ENCODE measurements at regions not wholly inside any gene's neighbourhood (a gene's known extent, or its start where the extent isn't known, plus 50 kb on each side); places are given as distances from the start of the nearest gene placed in this dataset.

DNA sequence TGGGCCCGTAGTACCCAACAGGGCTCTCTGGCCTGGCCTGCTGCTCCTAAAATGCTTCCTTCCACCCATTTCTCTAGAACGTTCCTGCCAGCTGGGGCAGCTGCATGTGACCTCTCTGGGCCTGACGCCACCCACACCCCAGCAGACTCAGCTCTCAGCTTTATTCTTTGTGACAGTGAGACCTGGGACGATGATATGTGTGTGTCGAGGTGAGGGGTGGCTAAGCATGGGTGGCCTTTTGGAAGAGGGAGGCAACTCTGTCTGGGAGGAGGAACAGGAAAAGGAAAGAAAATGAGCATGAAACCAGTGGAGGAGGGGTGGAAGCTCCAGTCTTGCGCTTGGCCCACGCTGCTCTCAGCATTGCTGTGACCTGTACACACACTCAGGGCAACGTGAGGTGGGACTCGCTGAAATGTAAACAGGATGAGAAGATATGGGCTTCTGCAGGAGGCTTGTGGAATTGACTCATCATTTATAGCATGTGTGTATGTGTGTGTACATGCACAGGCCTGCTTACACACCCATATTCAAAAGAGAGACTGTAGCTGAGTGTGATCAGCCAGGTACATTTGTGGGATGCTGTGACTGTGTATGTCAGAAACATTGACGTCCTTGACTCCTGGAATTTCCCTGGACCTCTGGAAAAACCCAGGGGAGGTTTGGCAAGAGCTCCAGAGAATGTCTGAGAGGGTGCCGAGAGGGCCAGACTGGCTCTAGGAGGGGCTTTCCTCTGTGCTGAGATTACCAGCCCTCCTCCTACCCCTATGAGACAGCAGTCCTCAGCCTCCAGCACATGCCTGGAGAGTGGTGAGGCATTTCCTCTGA is 137.9 kb downstream of the PJA1 start:
- no peak for DNase-seq (ENCODE audit: low read depth)

DNA sequence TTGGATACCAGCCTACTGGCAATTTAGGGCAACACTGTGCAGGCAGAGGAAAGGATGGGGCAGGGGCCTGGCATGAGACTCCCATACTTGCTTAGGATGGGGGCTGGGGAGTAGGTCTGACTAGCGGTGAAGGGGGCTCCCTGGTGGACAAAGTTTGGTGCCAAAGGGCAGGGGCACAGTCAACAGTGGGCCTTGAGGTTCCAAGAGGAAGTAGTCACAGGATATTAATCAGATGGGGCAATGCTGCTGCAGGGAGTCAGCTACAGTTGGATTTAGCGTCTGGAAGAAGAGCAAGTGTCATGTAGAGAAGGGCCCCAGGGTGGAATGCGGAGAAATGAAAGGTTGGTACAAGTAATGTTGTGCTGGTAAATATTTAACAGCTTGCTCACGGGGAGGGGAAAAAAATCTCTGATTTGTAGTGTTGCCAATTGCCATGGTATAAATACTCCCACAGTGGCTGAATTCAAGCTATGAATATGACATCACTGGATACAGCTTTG is 139.4 kb downstream of the PJA1 start:
- DNase-seq (ENCODE audit: low read depth), result no peak

DNA sequence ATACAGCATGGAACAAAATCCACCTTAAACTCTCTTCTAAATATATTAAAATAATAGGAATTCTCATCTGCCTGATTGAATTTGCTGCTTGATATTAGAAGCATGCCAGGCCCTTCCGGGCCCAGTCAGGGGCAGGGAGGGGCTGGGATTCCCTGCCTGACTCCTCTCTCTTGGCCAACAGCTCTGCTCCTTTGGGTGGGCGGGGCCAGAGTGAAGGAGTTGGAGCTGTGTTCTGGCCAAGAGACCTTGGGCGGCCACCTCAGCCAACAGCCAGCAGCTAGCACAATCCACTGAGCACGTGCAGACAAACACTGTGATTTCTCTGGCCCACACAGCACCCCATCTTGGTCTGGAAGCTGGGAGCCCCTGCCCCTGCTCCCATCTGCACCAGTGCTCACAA is 140.3 kb downstream of the PJA1 start:
- peak; percentile 0 for DNase-seq (ENCODE audit: low read depth)

GRCh38 chrX:69024161-69024736 is 141.0 kb downstream of the PJA1 start:
- no peak for DNase-seq (ENCODE audit: low read depth)

GRCh38 chrX:69022430-69022829 is 142.8 kb downstream of the PJA1 start:
- no peak for DNase-seq (ENCODE audit: low read depth)

DNA sequence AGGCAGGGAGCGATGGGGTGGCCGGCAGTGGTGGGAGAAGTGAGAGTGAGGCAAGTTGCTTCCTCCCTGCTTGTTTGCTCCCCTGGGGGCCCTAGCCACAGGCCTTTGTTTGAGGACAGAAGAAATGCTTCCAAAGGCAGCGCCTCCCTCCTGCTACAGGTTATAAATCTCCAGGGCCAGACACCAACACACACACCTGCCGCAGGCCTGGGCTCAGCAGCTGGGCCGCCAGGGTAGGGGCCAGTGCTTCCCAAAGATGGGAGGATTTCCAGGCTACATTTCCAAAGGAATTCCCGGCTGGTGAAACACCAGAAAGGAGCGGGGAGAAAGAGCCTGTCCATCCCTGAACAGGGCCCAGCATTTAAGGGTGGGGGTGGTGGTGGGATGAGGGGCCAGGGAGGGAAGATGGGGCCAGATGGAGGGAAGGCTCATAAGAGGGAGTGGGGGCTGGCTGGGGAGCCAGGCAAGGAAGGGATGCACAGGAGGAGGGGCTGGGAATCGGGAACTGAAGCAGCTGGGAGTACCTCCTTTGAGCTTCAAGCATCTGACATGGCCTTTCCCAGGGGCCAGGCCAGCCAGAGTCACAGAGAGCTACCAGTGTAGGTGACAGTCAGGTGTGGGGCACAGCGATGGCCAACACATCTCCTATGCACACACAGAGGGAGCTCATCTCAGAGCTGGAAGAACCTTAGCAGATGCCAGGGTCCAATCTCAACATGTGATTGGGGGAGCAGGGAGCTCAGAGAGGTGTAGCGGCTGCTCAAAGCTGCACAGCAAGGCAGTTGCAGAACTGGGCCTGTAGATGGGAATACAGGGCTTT is 143.9 kb downstream of the PJA1 start:
- DNase-seq (ENCODE audit: low read depth), result no peak

GRCh38 chrX:69020316-69020715 is 144.9 kb downstream of the PJA1 start:
- DNase-seq (ENCODE audit: low read depth), result no peak

- DNase-seq (ENCODE audit: low read depth), result no peak
Observed at GRCh38 chrX:69019073-69019890, 146.0 kb downstream of the PJA1 start.

GRCh38 chrX:69018416-69019072 is 146.7 kb downstream of the PJA1 start:
- DNase-seq (ENCODE audit: low read depth), result no peak

- no peak for DNase-seq (ENCODE audit: low read depth)
Observed at GRCh38 chrX:69016293-69016941, 148.8 kb downstream of the PJA1 start.

- DNase-seq (ENCODE audit: low read depth), result no peak
Observed at GRCh38 chrX:69015564-69016292, 149.5 kb downstream of the PJA1 start.

DNA sequence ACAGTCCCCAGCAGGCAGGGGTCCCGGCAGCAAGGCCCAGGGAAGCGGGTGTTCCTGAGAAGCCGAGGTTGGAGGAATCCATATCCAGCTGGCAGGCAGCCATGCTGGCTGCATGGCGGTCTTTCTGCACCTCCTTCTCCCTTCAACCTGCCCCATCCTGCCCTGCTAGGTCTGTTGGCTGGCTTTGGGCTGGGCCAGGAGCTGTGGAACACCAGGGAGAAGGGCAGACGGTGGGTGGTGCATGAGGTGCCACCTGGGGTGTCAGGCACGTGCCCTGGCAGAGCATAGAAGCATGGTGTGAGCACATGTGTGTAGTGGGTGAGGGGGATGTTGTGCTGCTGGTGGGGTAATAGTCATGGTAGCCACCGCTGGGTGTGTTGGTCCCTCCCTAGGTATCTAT is 150.1 kb downstream of the PJA1 start:
- DNase-seq (ENCODE audit: low read depth), result no peak

- DNase-seq (ENCODE audit: low read depth), result no peak
Observed at GRCh38 chrX:69014200-69014599, 151.1 kb downstream of the PJA1 start.

- no peak for DNase-seq (ENCODE audit: low read depth)
Observed at GRCh38 chrX:69010339-69010738, 154.9 kb downstream of the PJA1 start.

- DNase-seq (ENCODE audit: low read depth), result no peak
Observed at GRCh38 chrX:69000877-69001276, 164.4 kb downstream of the PJA1 start.

DNA sequence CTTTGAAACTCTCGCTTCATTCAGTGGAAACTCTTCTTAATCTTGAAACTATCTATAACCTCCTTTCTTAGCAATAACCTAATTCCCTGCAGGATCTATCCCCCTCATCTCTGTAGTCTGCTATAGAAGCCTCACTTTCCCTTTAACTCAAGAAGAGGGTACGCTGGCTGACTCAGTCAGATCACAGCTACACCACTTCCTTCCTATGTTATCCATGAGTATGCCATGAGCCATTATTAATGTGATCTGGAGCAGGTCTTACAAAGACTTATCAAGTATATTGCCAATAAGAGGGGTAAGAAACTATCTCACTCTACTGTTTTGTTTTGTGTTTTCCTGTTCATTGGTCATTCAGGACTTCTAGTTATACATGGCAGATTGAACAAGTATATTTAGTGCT is 165.3 kb downstream of the PJA1 start:
- DNase-seq (ENCODE audit: low read depth), result no peak

- peak; percentile 30 for DNase-seq (ENCODE audit: low read depth)
Observed at GRCh38 chrX:68999356-68999755, 165.9 kb downstream of the PJA1 start.

- no peak for DNase-seq (ENCODE audit: low read depth)
Observed at GRCh38 chrX:68998716-68999115, 166.5 kb downstream of the PJA1 start.

- DNase-seq (ENCODE audit: low read depth), result no peak
Observed at GRCh38 chrX:68997911-68998310, 167.3 kb downstream of the PJA1 start.

GRCh38 chrX:68997511-68997910 is 167.7 kb downstream of the PJA1 start:
- no peak for DNase-seq (ENCODE audit: low read depth)

Measured in LHCN-M2 (cell line).